GM18505 (cell line): ENCODE measurements at regions not wholly inside any gene's neighbourhood (a gene's known extent, or its start where the extent isn't known, plus 50 kb on each side); places are given as distances from the start of the nearest gene placed in this dataset.
"Not testable (repeated sequence)": the region's sequence is repeated elsewhere in the genome, so short reads cannot be mapped to it uniquely, and the experiment has no call there.

Experiments
- ATAC-seq: cut with Tn5 transposase; IDR thresholded peaks from one replicate; pipeline ENCODE4 v1.9.1; 2021; ENCODE audit not compliant: unreplicated experiment
- POLR2A ChIP-seq: IDR thresholded peaks from 4 replicates; pipeline ENCODE4 v1.6.1; 2011; ENCODE audit warnings: borderline replicate concordance; ENCODE audit not compliant: insufficient read depth, insufficient read length; ENCODE audit errors: extremely low read depth

DNA sequence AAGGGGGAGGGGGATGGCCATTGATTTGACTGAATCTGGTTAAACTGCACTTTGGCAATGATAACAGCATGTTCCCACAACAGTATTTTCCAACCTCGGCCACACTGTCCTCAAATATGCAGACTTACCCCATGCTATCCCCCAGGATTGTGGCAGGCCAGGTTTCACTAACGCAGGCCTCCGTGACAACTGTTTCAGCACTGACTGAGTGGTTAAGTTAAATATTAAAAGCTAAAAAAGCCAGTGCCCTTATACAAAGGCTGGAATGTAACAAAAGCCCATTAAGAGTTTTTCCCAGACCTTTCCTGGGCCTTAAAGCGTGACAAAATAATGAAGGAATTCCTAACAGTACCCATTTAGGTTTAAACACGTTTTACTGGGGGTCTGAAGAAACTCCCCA lies 202.9 kb downstream of the USP25 start:
- no peak for TF ChIP-seq POLR2A
- no peak for ATAC-seq

GRCh38 chr21:15935530-15935929 lies 205.7 kb downstream of the USP25 start:
- TF ChIP-seq POLR2A = no peak

GRCh38 chr21:15943009-15943666 lies 213.4 kb downstream of the USP25 start:
- TF ChIP-seq POLR2A = no peak
- ATAC-seq = no peak

More at GRCh38 chr21:15935530-15935929, 205.7 kb downstream of the USP25 start:
- ATAC-seq = no peak

- no peak for TF ChIP-seq POLR2A
- ATAC-seq = no peak
These were observed 217.9 kb downstream of the USP25 start for GRCh38 chr21:15947677-15948076.

DNA sequence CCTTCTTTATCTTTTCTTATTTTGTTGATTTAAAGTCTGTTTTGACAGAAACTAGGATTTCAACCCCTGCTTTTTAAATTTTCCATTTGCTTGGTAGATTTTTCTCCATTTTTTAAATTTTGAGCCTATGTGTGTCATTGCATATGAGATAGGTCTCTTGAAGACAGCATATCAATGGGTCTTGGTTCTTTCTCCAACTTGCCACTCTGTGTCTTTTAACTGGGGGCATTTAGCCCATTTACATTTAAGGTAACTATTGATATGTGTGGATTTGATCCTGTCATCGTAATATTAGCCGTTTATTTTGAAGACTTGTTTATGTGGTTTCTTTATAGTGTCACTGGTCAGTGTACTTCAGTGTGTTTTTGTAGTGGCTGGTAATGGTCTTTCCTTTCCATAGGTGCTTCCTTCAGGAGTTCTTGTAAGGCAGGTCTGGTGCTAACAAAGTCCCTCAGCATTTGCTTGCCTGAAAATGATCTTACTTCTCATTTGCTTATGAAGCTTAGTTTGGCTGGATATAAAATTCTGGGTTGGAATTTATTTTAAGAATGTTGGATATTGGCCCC lies 223.9 kb downstream of the USP25 start:
- no peak for TF ChIP-seq POLR2A
- no peak for ATAC-seq

DNA sequence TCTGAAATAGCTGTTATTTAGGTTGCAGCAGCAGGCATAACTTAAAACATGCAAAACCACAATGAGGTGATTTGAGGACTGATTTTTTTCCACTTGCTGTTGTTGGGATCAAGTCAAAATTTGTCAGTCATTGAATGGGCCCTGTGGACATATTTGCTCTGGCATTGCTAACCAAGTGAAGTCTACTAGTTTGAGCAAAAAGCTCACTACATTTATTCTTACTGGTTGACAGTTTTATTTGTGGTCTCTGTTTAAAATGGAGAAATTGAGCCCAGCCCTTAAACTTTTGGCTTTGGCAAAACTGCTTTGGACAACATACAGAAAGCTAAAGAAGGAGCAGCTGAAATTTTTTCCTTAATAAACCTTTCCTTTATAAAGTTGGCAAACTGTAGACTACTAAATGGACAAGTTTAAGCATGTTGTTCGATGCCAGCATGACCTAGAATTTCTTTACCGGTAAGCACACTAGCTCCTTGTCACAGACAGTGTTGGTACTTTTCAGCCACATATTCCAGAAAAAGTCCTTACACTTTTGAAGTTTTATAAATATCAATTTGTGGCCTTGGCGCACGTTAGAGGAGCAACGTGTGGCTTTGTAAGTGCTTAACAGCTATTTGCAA lies 234.6 kb downstream of the USP25 start:
- no peak for TF ChIP-seq POLR2A
- no peak for ATAC-seq

DNA sequence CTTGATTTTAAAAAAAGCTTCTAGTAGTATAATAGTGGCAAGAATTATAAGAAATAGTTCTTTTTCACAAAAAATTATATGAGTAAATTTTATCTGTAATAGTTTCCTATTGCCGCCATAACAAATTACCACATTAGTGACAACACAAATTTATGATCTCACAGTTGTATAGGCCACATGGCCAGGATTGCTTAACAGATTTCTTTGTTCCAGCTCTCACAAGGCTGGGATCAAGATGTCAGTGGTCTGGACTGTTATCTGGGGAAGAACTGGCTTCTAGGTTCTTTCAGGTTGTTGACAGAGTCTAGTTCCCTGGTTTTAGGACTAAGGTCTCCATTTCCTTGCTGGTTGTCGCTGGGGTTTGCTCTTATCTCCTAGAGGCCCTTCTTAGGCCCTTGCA lies 236.4 kb downstream of the USP25 start:
- ATAC-seq = no peak
- no peak for TF ChIP-seq POLR2A

DNA sequence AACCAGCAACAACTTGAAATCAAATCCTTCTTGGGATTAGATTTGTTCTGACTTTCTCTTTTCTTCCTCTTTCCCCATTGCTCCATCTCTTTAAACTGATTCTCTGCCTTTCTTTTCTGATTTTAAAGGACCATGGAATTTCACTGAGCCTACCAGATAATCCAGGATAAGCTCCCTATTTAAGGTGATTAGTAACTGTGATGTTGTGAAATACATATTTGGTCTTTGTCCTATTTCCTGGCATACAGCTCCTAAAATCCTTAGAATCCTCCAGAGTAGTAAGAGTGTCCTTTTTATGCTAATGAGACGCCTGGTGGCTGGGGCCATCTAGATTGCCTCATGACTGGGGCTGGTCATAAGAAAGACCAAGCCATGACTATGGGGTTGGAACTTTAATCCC lies 236.9 kb downstream of the USP25 start:
- no peak for TF ChIP-seq POLR2A
- ATAC-seq = no peak

DNA sequence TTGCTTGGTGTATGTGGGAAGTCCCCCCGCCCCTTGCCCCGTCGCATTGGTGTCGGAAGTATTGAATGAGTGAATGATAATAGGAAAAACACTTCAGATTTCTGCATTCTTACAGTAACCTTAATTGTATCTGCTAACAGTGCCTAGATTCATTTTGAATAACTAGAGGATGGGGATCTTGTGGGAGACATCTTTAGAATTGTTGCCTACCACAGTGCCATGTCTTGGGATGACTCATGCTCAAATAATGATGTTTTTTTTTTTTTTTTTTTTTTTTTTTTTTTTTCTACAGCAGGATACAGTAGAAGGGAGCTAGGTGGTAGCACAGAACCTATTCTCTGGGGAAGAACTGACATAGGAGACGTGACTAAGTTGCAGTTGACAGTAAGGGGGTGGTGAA lies 237.9 kb downstream of the USP25 start:
- TF ChIP-seq POLR2A = no peak
- no peak for ATAC-seq

GRCh38 chr21:15968776-15969310 lies 239.1 kb downstream of the USP25 start:
- ATAC-seq = no peak
- TF ChIP-seq POLR2A = no peak

- TF ChIP-seq POLR2A = no peak
- no peak for ATAC-seq
These were observed 247.0 kb downstream of the USP25 start for GRCh38 chr21:15976807-15977206.

- no peak for TF ChIP-seq POLR2A
- no peak for ATAC-seq
These were observed 248.5 kb downstream of the USP25 start for GRCh38 chr21:15978215-15978738.

GRCh38 chr21:15979493-15979892 lies 249.7 kb downstream of the USP25 start:
- ATAC-seq = not testable (repeated sequence)

- no peak for ATAC-seq
- TF ChIP-seq POLR2A = no peak
These were observed 256.5 kb downstream of the USP25 start for GRCh38 chr21:15986277-15986676.
